KOPT-K1 (cell line): ENCODE measurements at regions not wholly inside any gene's neighbourhood (a gene's known extent, or its start where the extent isn't known, plus 50 kb on each side); places are given as distances from the start of the nearest gene placed in this dataset.

Experiments used
- H3K27ac ChIP-seq: fragments of 200-600 bp; sonication (generic); 2 replicates; pipeline ENCODE4 v1.5.1; 2016; ENCODE audit warnings: antibody characterized with exemption, mild to moderate bottlenecking, low read depth, low read length; ENCODE audit not compliant: poor library complexity, severe bottlenecking
- H3K36me3 ChIP-seq: fragments of 200-600 bp; sonication (generic); 2 replicates; pipeline ENCODE4 v1.5.1; 2017; ENCODE audit warnings: antibody characterized with exemption, mild to moderate bottlenecking, low read length, moderate library complexity; ENCODE audit not compliant: insufficient read depth
- H3K9me3 ChIP-seq: fragments of 200-600 bp; sonication (generic); 2 replicates; pipeline ENCODE4 v1.5.1; 2017; ENCODE audit warnings: antibody characterized with exemption, low read length, mild to moderate bottlenecking; ENCODE audit not compliant: insufficient read depth, poor library complexity, severe bottlenecking

DNA sequence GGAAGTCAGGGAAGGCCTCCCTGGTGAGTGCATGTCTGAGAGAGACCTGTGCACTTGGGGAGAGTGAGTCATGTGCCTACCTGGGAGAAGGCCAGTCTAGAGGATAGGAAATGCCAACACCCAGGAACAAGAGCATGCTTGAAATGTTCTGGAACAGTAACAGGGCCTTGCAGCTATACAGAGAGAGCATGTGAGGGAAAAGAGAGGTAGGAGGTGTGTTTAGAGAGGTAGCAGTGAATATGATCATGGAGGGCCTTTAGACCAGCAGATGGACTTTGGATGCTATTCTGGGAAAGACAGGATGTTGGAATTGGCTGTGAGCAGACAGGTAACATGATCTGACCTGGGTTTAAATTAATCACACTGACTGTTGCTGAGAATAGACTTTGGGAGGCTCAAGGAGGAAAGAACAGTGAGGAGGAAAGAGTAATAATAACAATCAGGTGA, 1143.6 kb downstream of the FLRT2 start:
- Histone ChIP-seq H3K9me3 (no peaks in the 10 kb centered on the region), H3K27ac (no peak overlapping the region), H3K36me3 (no peaks in the 10 kb centered on the region)

DNA sequence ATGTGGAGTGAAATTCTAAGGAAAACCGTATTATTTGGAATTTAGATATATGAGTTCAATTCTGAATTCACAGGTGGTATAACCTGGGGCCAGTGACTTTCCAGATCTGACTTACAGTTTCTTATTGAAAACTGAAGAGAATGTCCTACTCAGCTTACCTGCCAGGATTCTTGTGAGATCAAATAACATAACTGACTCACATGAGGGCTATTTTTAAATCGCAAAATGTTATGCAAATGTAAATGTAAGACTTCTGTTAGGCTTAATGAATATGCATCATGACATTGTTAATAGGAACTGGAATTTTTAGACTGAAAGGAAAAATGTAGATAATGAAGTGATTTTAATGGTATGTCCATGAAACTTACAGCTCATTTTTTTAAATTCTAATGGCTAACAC, 1142.1 kb downstream of the FLRT2 start:
- H3K27ac ChIP-seq, result no peak overlapping the region
- no peaks in the 10 kb centered on the region for H3K9me3 ChIP-seq
- no peaks in the 10 kb centered on the region for H3K36me3 ChIP-seq

DNA sequence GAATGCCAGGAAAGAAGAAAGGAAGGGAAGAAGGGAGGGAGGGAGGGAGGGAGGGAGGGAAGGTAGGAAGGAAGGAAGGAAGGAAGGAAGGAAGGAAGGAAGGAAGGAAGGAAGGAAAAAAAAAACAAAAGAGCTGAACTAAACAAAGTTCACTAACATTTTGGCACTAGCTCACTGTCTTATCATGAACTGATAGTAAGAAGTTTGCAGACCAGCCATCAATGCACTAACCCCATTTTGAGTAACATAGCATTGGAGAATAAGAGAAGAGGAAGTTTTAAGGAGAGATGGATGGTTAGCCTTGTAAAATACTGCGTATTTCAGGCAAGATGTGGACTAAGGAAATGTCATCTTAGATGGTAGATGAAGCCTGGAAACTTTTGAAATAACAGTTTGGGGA, 1136.0 kb downstream of the FLRT2 start:
- Histone ChIP-seq H3K36me3 (no peaks in the 10 kb centered on the region), H3K9me3 (no peaks in the 10 kb centered on the region), H3K27ac (no peak overlapping the region)

DNA sequence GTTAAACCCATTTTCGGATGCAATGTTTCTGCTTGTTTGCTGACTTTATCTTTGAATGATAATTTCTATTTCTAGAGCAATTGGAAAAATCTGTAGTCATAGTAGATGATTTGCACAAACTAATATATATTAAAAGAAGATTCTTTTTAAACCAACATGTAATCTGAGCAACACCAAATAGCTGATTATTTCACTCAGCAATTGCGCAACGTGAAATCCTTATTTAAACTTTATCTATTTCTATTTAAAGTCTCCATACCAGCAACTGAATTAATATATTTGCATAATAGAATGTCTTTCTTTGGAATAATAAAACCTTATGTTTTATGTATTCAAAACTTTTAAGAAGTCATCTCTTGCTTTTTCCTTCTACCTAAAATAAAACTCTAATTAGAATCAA, 1132.4 kb downstream of the FLRT2 start:
- H3K27ac ChIP-seq, result no peak overlapping the region
- H3K36me3 ChIP-seq, result no peaks in the 10 kb centered on the region
- H3K9me3 ChIP-seq, result no peaks in the 10 kb centered on the region

DNA sequence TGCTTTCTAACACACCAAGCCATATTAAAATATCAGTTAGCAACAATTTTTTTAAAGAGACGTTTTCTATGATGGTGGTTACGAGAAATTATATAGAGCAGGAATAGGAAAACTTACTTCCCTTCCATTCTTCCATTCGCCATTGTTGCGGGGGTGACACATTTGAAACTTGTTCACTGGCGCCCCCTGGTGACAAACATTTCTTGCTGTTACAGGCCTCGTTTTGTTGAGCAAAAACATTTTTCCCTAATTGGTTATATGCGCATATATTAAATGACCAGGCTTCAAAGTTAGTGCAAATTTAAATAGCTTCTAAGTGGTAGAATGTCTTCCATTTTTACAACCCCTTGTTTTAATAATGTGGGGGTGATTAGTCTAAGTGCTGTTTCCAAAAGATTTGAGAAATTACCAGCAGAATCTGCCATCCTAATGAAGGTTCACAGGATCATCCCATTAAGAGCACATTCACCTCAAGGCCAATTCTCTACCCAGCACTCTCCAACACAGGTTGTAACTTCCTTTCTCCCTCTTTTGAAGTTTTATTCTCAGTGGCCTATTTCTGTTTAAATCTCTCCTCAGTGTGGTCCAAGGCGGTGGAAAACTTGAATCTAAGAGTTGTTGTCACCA, 1124.7 kb downstream of the FLRT2 start:
- H3K27ac ChIP-seq, result no peak overlapping the region
- H3K9me3 ChIP-seq, result no peaks in the 10 kb centered on the region
- H3K36me3 ChIP-seq, result no peaks in the 10 kb centered on the region

DNA sequence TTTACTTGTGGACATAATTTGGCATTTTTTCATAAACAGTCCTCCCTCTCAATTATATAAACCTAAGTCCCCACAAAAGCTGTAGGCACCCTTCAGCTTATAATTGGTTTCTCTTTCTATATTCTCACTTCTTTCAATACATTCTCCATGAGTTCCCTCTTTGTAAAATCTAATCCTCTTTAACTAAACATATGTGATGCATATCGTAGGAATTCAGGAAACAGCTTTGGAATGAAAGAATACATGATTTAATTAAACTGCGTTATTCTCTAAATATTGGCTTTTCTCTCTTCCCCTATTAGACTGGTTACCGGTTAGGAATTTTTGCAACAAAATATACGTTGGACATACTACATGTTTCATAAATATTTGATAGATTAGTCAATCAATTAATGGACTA, 1122.6 kb downstream of the FLRT2 start:
- no peaks in the 10 kb centered on the region for H3K36me3 ChIP-seq
- H3K27ac ChIP-seq, result no peak overlapping the region
- H3K9me3 ChIP-seq, result no peaks in the 10 kb centered on the region

DNA sequence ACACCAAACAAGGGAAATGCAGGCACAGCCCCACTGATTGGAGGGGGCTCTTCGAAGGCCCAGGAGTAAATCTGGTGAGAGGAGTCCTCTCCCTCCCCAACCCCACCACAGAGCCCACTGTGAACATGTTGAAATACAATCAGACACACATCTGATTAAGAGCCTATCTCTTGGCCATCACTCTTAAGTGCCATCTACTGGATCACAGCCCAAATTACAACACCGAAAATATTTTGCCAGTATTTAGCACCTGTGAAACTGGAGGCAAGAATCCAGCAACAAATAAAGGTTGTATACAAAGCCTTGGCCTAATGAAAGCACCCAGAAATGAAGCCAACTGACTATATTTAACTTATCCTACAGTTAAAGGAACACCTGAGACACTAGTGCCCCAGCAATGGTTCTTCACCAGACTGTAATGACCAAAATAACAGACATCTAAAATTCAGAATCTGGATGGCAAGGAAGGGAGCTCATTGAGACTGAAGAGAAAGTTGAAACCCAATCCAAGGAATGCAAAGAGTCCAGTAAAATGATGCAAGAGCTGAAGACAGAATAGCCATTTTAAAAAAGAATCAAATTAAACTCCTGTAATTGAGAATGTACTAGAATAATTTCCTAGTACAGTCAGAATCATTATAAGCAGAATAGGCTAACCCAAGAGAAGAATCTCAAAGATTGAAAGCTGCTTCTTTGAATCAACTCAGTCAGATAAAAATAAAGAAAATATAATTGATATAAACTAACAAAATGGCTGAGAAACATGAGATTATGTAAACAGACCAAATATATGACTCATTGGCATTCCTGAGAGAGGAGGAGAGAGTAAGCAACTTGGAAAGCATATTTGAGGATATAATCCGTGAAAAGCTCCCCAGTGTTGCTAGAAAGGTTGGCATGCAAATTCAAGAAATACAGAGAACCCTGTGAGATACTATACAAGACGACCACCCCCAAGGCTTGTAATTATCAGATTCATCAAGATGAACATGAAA, 1117.0 kb downstream of the FLRT2 start:
- H3K9me3 ChIP-seq, result no peaks in the 10 kb centered on the region
- no peak overlapping the region for H3K27ac ChIP-seq
- H3K36me3 ChIP-seq, result no peaks in the 10 kb centered on the region

DNA sequence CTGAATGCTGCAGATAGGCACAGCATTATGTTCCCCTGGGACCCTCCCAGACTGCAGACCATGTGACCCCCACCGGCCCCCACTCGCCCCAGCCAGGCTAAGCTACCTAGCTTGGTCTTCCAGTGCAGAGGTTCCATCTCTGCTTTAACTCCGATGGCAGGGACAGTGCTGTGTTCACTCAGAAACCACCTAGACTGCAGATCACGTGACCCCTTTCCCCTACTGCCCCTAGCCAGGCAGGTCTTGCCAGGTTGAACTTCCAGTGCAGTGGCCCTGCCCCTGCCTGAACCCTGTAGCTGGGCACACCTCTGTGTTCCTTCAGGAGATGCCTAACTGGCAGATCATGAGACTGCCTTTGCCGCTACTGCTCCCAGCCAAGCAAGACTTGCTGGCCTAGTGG, 1116.2 kb downstream of the FLRT2 start:
- no peaks in the 10 kb centered on the region for H3K36me3 ChIP-seq
- no peak overlapping the region for H3K27ac ChIP-seq
- H3K9me3 ChIP-seq, result no peaks in the 10 kb centered on the region

DNA sequence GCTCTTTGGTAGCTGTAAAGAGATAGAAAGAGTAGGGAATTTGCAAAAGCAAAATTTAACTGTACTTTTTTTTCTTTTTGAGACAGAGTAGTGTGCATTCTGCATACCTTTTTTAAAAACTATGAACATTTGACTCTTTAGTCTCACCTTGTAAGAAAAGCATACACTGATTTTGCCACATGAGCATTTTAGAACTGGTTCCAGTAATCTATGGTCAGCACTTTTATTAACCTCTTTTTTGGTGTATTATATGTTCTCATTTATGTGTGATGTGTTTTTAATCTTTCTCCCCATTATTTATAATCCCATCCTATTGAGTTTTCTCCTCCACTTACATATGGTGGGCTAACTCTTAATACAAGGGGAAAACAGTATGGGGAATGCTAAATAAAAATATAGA, 1111.4 kb downstream of the FLRT2 start:
- Histone ChIP-seq H3K27ac (no peak overlapping the region), H3K9me3 (no peaks in the 10 kb centered on the region), H3K36me3 (no peaks in the 10 kb centered on the region)

DNA sequence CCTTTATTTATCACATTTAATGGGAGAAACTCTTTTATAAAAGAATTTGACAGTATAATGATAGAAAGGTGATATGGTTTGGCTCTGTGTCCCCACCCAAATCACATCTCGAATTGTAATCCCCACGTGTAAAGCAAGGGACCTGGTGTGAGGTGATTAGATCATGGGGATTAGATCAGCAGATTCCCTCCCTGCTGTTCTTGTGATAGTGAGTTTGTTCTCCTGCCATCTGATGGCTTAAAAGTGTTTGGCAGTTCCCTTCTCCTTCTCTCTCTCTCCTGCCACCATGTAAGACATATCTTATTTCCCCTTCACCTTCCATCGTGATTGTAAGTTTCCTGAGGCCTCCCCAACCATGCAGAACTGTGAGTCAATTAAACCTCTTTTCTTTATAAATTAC, 1110.3 kb downstream of the FLRT2 start:
- Histone ChIP-seq H3K36me3 (no peaks in the 10 kb centered on the region), H3K9me3 (no peaks in the 10 kb centered on the region), H3K27ac (no peak overlapping the region)

DNA sequence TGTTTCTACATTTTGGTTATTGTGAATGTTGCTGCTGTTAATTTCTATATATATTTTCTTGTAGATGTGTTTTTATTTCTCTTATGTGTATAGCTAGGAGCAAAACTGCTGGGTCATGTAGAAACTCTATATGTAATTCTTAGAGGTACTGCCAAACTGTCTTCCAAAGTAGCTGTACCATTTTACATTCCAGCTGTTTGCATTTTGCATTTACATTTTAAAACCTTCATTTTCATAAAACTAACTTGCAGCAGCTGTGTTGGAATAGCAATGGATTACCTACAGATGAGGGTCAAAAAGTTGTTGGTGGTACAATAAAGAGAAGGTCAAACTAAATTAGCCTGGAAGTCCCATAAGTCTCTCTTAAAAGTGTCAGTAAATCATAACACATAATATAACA, 1109.7 kb downstream of the FLRT2 start:
- H3K27ac ChIP-seq, result no peak overlapping the region

DNA sequence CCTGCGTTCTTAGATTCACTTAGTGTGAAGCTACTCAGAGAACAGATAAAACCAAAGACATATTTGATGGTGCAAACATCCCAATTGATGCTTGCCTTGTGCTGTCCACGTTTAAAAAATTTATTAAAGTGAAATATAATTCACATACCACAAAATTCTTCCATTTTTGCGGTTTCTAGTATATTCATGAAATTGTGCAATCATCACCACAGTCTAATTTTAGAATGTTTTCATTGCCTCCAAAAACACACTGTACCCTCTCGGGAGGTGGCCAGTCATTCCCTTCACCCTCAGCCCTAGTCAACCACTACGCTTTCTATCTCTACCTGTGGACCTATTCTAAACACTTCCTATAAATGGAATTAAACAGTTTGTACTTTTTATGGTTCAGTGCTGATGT, 1109.2 kb downstream of the FLRT2 start:
- Histone ChIP-seq H3K36me3 (no peaks in the 10 kb centered on the region), H3K9me3 (no peaks in the 10 kb centered on the region), H3K27ac (no peak overlapping the region)

More for the DNA sequence above, 1109.7 kb downstream of the FLRT2 start:
- no peaks in the 10 kb centered on the region for H3K36me3 ChIP-seq
- H3K9me3 ChIP-seq, result no peaks in the 10 kb centered on the region

DNA sequence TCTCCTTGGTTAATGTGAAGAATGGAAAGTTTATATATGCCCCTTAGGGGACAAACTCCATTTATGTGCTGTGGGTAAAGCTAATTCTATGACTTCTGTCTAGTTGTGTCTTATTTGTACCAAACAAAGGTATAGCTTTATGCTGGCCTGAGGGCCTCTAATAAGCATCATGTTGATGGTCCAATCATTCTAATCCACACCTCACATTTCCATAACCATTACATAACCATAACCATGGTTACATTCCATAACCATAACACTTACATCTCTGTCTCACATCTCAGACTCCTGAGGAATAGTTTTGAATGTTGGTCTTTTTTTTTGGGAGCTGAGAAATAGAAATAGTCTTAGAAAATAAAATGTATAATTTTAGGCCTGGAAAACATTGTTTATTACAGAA, 1097.1 kb downstream of the FLRT2 start:
- H3K9me3 ChIP-seq, result no peaks in the 10 kb centered on the region
- H3K36me3 ChIP-seq, result no peaks in the 10 kb centered on the region
- H3K27ac ChIP-seq, result no peak overlapping the region

DNA sequence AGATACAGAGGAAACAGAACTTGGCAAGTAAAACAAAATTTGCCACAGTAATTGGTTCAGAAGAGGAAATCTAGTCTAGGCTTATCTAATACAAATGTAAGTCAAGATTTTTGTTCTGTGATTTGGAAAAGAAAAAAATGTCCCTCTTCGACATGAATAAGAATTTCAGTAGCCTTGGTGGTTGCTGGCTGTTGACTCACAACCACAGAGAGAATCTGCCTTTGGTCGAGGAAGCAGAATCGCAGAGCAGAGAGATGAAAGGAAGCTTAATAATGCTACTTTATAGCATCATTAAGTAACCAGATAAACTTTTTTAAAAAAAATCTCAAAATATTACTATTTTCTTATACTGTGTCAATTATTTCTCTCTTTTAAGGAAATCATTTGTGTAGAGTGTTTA, 1096.6 kb downstream of the FLRT2 start:
- no peak overlapping the region for H3K27ac ChIP-seq

DNA sequence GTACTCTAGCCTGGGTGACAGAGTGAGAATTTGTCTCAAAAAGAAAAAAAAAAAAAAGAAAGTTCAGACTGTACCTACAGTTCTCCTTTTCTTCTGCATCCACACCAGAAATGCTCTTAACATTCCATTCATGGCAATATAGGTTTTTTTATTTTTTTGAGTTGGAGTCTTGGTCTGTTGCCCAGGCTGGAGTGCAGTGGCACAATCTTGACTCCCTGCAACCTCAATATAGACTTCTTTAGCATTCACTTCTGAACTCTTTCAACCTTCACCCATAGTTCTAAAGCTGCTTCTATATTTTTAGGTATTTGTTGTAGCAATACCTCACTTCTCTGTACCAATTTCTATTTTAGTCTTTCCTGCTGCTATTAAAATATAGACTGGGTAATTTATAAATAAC, 1095.7 kb downstream of the FLRT2 start:
- Histone ChIP-seq H3K36me3 (no peaks in the 10 kb centered on the region), H3K27ac (no peak overlapping the region), H3K9me3 (no peaks in the 10 kb centered on the region)

More for the DNA sequence above, 1096.6 kb downstream of the FLRT2 start:
- Histone ChIP-seq H3K36me3 (no peaks in the 10 kb centered on the region), H3K9me3 (no peaks in the 10 kb centered on the region)

DNA sequence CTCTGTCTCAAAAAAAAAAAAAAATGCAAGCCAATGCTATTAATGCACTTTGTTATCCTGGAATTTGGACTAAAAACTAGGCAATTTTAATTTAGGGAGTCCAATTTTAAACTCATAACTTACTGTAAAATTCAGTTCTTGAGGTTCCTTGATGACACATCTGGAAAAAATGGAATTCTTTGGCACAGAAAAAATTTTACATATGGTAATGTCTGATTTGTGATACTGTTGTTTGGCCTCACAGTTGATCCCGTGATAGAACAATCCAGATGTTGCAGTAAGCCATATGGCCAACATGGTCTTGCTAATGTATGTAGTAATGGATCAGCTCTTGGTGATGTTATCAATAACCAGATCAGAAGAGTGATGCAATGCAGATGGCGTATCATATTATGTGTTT, 1089.8 kb downstream of the FLRT2 start:
- Histone ChIP-seq H3K9me3 (no peaks in the 10 kb centered on the region), H3K27ac (no peak overlapping the region), H3K36me3 (no peaks in the 10 kb centered on the region)
